ENCODE measurements at regions not wholly inside any gene's neighbourhood (a gene's known extent, or its start where the extent isn't known, plus 50 kb on each side); places are given as distances from the start of the nearest gene placed in this dataset.

- TF ChIP-seq CTCF (IDR thresholded peaks at IDR 0.05; ENCODE audit: borderline replicate concordance, extremely low read depth, low read length, poor library complexity, severe bottlenecking) = no peak
- TF ChIP-seq EZH2 (IDR thresholded peaks at IDR 0.05; ENCODE audit: borderline replicate concordance, low read depth, low read length, severe bottlenecking) = no peak
Measured at GRCh38 chr18:64851726-64852125, 702.8 kb upstream of the LINC00305 start.

Measured in DND-41 (cell line).